MM.1S (cell line): ENCODE measurements at regions not wholly inside any gene's neighbourhood (a gene's known extent, or its start where the extent isn't known, plus 50 kb on each side); places are given as distances from the start of the nearest gene placed in this dataset.

Experiments
- EZH2 ChIP-seq: fragments of 300-600 bp; sonication (generic); optimal IDR thresholded peaks from 2 replicates; pipeline ENCODE3; 2017; ENCODE audit warnings: low read depth, mild to moderate bottlenecking, antibody characterized with exemption, low read length, mixed read lengths
- EZH2phosphoT487 ChIP-seq: fragments of 300-600 bp; sonication (generic); IDR thresholded peaks from 2 replicates; pipeline ENCODE4 v1.6.1; 2018; ENCODE audit warnings: antibody characterized with exemption, low read length
- TF ChIP-seq, protein P1 (sequence below): fragments of 300-600 bp; sonication (generic); IDR thresholded peaks from 2 replicates; pipeline ENCODE4 v1.5.1; 2016; ENCODE audit warnings: antibody characterized with exemption, low read length, mixed read lengths

DNA sequence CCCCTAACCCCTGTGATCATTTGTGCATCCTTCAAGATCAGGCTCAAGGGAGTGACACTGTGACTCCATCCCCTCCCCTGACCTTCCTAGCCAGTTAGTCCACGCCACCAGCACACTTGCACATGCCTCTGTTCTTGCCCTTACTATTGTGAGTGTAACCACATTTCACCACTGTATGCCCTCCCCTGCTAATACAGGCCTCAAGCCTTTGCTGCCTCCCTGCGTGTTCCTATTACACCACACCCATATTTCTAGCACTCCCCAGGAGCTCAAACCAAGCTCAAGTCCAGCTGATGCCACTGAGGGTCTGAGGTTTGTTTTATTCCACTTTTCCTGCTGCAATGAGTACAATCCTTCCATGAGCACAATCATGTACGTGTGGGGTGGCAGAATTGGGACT lies 119.3 kb upstream of the FOXN2 start:
- TF ChIP-seq, protein P1, sequence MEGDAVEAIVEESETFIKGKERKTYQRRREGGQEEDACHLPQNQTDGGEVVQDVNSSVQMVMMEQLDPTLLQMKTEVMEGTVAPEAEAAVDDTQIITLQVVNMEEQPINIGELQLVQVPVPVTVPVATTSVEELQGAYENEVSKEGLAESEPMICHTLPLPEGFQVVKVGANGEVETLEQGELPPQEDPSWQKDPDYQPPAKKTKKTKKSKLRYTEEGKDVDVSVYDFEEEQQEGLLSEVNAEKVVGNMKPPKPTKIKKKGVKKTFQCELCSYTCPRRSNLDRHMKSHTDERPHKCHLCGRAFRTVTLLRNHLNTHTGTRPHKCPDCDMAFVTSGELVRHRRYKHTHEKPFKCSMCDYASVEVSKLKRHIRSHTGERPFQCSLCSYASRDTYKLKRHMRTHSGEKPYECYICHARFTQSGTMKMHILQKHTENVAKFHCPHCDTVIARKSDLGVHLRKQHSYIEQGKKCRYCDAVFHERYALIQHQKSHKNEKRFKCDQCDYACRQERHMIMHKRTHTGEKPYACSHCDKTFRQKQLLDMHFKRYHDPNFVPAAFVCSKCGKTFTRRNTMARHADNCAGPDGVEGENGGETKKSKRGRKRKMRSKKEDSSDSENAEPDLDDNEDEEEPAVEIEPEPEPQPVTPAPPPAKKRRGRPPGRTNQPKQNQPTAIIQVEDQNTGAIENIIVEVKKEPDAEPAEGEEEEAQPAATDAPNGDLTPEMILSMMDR, result no peak
- TF ChIP-seq EZH2phosphoT487, result no peak
- TF ChIP-seq EZH2, result no peak
